Urinary bladder (tissue), 3 donors: ENCODE measurements at regions not wholly inside any gene's neighbourhood (a gene's known extent, or its start where the extent isn't known, plus 50 kb on each side); places are given as distances from the start of the nearest gene placed in this dataset.

Experiments used
- DNase-seq: peaks from one replicate; pipeline ENCODE4 v3.0.0-alpha.2; 2015; ENCODE audit errors: extremely low spot score
- H3K27ac ChIP-seq: one replicate; pipeline ENCODE4 v1.5.1; 2013; ENCODE audit warnings: low read depth, mild to moderate bottlenecking, moderate library complexity
- H3K36me3 ChIP-seq: one replicate; pipeline ENCODE4 v1.6.1; 2013; ENCODE audit warnings: mild to moderate bottlenecking, moderate library complexity; ENCODE audit not compliant: insufficient read depth
- H3K4me1 ChIP-seq: one replicate; pipeline ENCODE4 v1.6.1; 2013; ENCODE audit warnings: mild to moderate bottlenecking, moderate library complexity; ENCODE audit not compliant: insufficient read depth
- H3K4me3 ChIP-seq: one replicate; pipeline ENCODE4 v1.5.1; 2013; ENCODE audit warnings: low read depth, low read length
- WGBS: extraction: QIAGEN DNeasy Blood & Tissue Kit; methylation state at CpG from one replicate; pipeline ENCODE4 v1.1.7; 2013; 5-methylcytosine and 5-hydroxymethylcytosine counted together
- donor health status: healthy with polysubstance abuse.
- donor health status: healthy.

- 95% methylated on average over 6 of the region's 6 CpGs for WGBS
- DNase-seq: no peak
- no peak overlapping the region for H3K27ac ChIP-seq
Measured at GRCh38 chr3:6779140-6779539, 81.8 kb upstream of the GRM7 start.

GRCh38 chr3:6781092-6781491 lies 79.8 kb upstream of the GRM7 start:
- no peaks in the 10 kb centered on the region for H3K4me1 ChIP-seq
- no peak overlapping the region for H3K27ac ChIP-seq
- no peak for DNase-seq
- no peaks in the 10 kb centered on the region for H3K36me3 ChIP-seq
- WGBS: 64% methylated on average over 3 of the region's 3 CpGs
- H3K4me3 ChIP-seq: no peak overlapping the region

More at GRCh38 chr3:6779140-6779539, 81.8 kb upstream of the GRM7 start:
- H3K4me3 ChIP-seq: no peak overlapping the region
- no peaks in the 10 kb centered on the region for H3K4me1 ChIP-seq
- H3K36me3 ChIP-seq: no peaks in the 10 kb centered on the region

- Histone ChIP-seq H3K27ac (no peak overlapping the region), H3K4me3 (no peak overlapping the region), H3K36me3 (no peaks in the 10 kb centered on the region), H3K4me1 (no peaks in the 10 kb centered on the region)
- no peak for DNase-seq
- WGBS: 34% methylated on average over 2 of the region's 2 CpGs
Measured at GRCh38 chr3:6785726-6786125, 75.2 kb upstream of the GRM7 start.

- Histone ChIP-seq H3K4me3 (no peak overlapping the region), H3K27ac (no peak overlapping the region), H3K36me3 (no peaks in the 10 kb centered on the region), H3K4me1 (no peaks in the 10 kb centered on the region)
- 25% methylated on average over 2 of the region's 2 CpGs for WGBS
- no peak for DNase-seq
Measured at GRCh38 chr3:6791161-6791560, 69.8 kb upstream of the GRM7 start.

GRCh38 chr3:6799264-6799915 lies 61.5 kb upstream of the GRM7 start:
- H3K27ac ChIP-seq: no peak overlapping the region
- no peaks in the 10 kb centered on the region for H3K36me3 ChIP-seq
- no peaks in the 10 kb centered on the region for H3K4me1 ChIP-seq
- DNase-seq: no peak
- 75% methylated on average over 6 of the region's 6 CpGs for WGBS
- no peak overlapping the region for H3K4me3 ChIP-seq

GRCh38 chr3:6803619-6804018 lies 57.3 kb upstream of the GRM7 start:
- H3K27ac ChIP-seq: no peak overlapping the region
- 94% methylated on average over 3 of the region's 3 CpGs for WGBS
- peak; percentile 10 for DNase-seq
- H3K4me1 ChIP-seq: no peaks in the 10 kb centered on the region
- no peak overlapping the region for H3K4me3 ChIP-seq
- H3K36me3 ChIP-seq: no peaks in the 10 kb centered on the region

- DNase-seq: no peak
- Histone ChIP-seq H3K36me3 (no peaks in the 10 kb centered on the region), H3K4me3 (no peak overlapping the region), H3K27ac (no peak overlapping the region), H3K4me1 (no peaks in the 10 kb centered on the region)
- WGBS: 60% methylated on average over 2 of the region's 2 CpGs
Measured at GRCh38 chr3:6805236-6805635, 55.7 kb upstream of the GRM7 start.

- no peak for DNase-seq
- H3K27ac ChIP-seq: no peak overlapping the region
- H3K36me3 ChIP-seq: no peaks in the 10 kb centered on the region
- H3K4me3 ChIP-seq: no peak overlapping the region
- no peaks in the 10 kb centered on the region for H3K4me1 ChIP-seq
- WGBS: 76% methylated on average over 3 of the region's 3 CpGs
Measured at GRCh38 chr3:6806991-6807390, 53.9 kb upstream of the GRM7 start.

- H3K27ac ChIP-seq: no peak overlapping the region
- 49% methylated on average over 8 of the region's 8 CpGs for WGBS
- no peak for DNase-seq
- H3K36me3 ChIP-seq: no peaks in the 10 kb centered on the region
- no peak overlapping the region for H3K4me3 ChIP-seq
- H3K4me1 ChIP-seq: no peaks in the 10 kb centered on the region
Measured at GRCh38 chr3:6807967-6808588, 52.8 kb upstream of the GRM7 start.

GRCh38 chr3:6809349-6809748 lies 51.6 kb upstream of the GRM7 start:
- no peak overlapping the region for H3K4me3 ChIP-seq
- DNase-seq: no peak
- 32% methylated on average over 2 of the region's 2 CpGs for WGBS

More at GRCh38 chr3:6809349-6809748, 51.6 kb upstream of the GRM7 start:
- no peaks in the 10 kb centered on the region for H3K36me3 ChIP-seq
- no peak overlapping the region for H3K27ac ChIP-seq
- H3K4me1 ChIP-seq: no peaks in the 10 kb centered on the region
